Stimulated activated CD8-positive, alpha-beta memory T cell treated with anti-CD3 and anti-CD28 coated beads, Interleukin-7, amount 100 ng/mL, for 48 hours (primary cell): ENCODE measurements at regions not wholly inside any gene's neighbourhood (a gene's known extent, or its start where the extent isn't known, plus 50 kb on each side); places are given as distances from the start of the nearest gene placed in this dataset.

Source experiments
- DNase-seq, 2 donors: peaks; one replicate each; pipeline ENCODE4 v3.0.0-alpha.2; 2020; ENCODE audit warnings: low read depth in 1 of 2; ENCODE audit errors: extremely low read depth in 1 of 2

- no peak for DNase-seq
These were observed 115.5 kb downstream of the PAPOLA start for GRCh38 chr14:96617635-96618034.

GRCh38 chr14:96622926-96623325, 120.7 kb downstream of the PAPOLA start:
- no peak for DNase-seq

GRCh38 chr14:96623676-96624484, 121.7 kb downstream of the PAPOLA start:
- DNase-seq, result no peak

GRCh38 chr14:96624661-96625425, 122.7 kb downstream of the PAPOLA start:
- DNase-seq, result no peak

GRCh38 chr14:96625426-96625985, 123.3 kb downstream of the PAPOLA start:
- no peak for DNase-seq

- no peak for DNase-seq
These were observed 124.1 kb downstream of the PAPOLA start for GRCh38 chr14:96626121-96626768.

- DNase-seq, result no peak
These were observed 124.7 kb downstream of the PAPOLA start for GRCh38 chr14:96626916-96627315.

GRCh38 chr14:96627386-96627785, 125.2 kb downstream of the PAPOLA start:
- DNase-seq, result no peak

- DNase-seq, result no peak
These were observed 125.9 kb downstream of the PAPOLA start for GRCh38 chr14:96627811-96628775.

- no peak for DNase-seq
These were observed 126.9 kb downstream of the PAPOLA start for GRCh38 chr14:96629082-96629481.

- no peak for DNase-seq
These were observed 127.5 kb downstream of the PAPOLA start for GRCh38 chr14:96629558-96630222.

- DNase-seq, result no peak
These were observed 128.1 kb downstream of the PAPOLA start for GRCh38 chr14:96630281-96630680.

GRCh38 chr14:96631030-96631429, 128.8 kb downstream of the PAPOLA start:
- no peak for DNase-seq

GRCh38 chr14:96631621-96632362, 129.6 kb downstream of the PAPOLA start:
- DNase-seq, result no peak

GRCh38 chr14:96632363-96632758, 130.2 kb downstream of the PAPOLA start:
- no peak for DNase-seq

GRCh38 chr14:96633096-96633495, 130.9 kb downstream of the PAPOLA start:
- DNase-seq, result no peak

GRCh38 chr14:96634481-96634880, 132.3 kb downstream of the PAPOLA start:
- DNase-seq, result no peak

- DNase-seq, result no peak
These were observed 132.7 kb downstream of the PAPOLA start for GRCh38 chr14:96634896-96635295.

GRCh38 chr14:96635850-96636249, 133.7 kb downstream of the PAPOLA start:
- DNase-seq, result no peak
